H9 (cell line): ENCODE measurements at regions not wholly inside any gene's neighbourhood (a gene's known extent, or its start where the extent isn't known, plus 50 kb on each side); places are given as distances from the start of the nearest gene placed in this dataset.

Experiments used
- DNase-seq: peaks from one replicate; pipeline ENCODE4 v3.0.0-alpha.2; 2017
- H2AFZ ChIP-seq: one replicate; pipeline ENCODE4 v1.6.1; 2013; ENCODE audit warnings: mild to moderate bottlenecking, low read length, control low read depth, moderate library complexity
- H2AK5ac ChIP-seq: 2 replicates; pipeline ENCODE4 v1.6.1; 2013; ENCODE audit warnings: low read length, control low read depth, mixed read lengths; ENCODE audit not compliant: insufficient read length
- H2BK120ac ChIP-seq: one replicate; pipeline ENCODE4 v1.6.1; 2013; ENCODE audit warnings: low read depth, mild to moderate bottlenecking, low read length, control low read depth, inconsistent platforms; ENCODE audit not compliant: poor library complexity, severe bottlenecking
- H2BK12ac ChIP-seq: 2 replicates; pipeline ENCODE4 v1.6.1; 2013; ENCODE audit warnings: low read length, control low read depth, mixed read lengths, low read depth; ENCODE audit not compliant: insufficient read length
- H2BK15ac ChIP-seq: 2 replicates; pipeline ENCODE4 v1.6.1; 2013; ENCODE audit warnings: low read depth, low read length, control low read depth
- H2BK20ac ChIP-seq: one replicate; pipeline ENCODE4 v1.6.1; 2013; ENCODE audit warnings: low read depth, mild to moderate bottlenecking, low read length, control low read depth, inconsistent platforms; ENCODE audit not compliant: poor library complexity, severe bottlenecking
- H2BK5ac ChIP-seq: 2 replicates; pipeline ENCODE4 v1.6.1; 2013; ENCODE audit warnings: low read length, control low read depth, mixed read lengths; ENCODE audit not compliant: insufficient read length
- H3K14ac ChIP-seq: 2 replicates; pipeline ENCODE4 v1.6.1; 2013; ENCODE audit warnings: low read length, control low read depth; ENCODE audit not compliant: insufficient read depth
- H3K18ac ChIP-seq: 2 replicates; pipeline ENCODE4 v1.6.1; 2013; ENCODE audit warnings: low read depth, mild to moderate bottlenecking, mixed read lengths, low read length, control low read depth; ENCODE audit not compliant: insufficient read length
- H3K23ac ChIP-seq: 2 replicates; pipeline ENCODE4 v1.6.1; 2013; ENCODE audit warnings: low read length, control low read depth, mixed read lengths, low read depth; ENCODE audit not compliant: insufficient read length
- H3K23me2 ChIP-seq: 2 replicates; pipeline ENCODE4 v1.6.1; 2013; ENCODE audit warnings: low read depth, mild to moderate bottlenecking, mixed read lengths, low read length, control low read depth; ENCODE audit not compliant: insufficient read length, poor library complexity, severe bottlenecking
- H3K27ac ChIP-seq: 2 replicates; pipeline ENCODE4 v1.5.1; 2013; ENCODE audit warnings: low read length, control low read depth, mixed read lengths, low read depth; ENCODE audit not compliant: insufficient read length
- H3K27me3 ChIP-seq: 2 replicates; pipeline ENCODE4 v1.6.1; 2013; ENCODE audit warnings: low read length, control low read depth, inconsistent platforms; ENCODE audit not compliant: insufficient read depth
- H3K4ac ChIP-seq: 2 replicates; pipeline ENCODE4 v1.6.1; 2013; ENCODE audit warnings: low read depth, mild to moderate bottlenecking, control low read depth, inconsistent platforms, low read length, moderate library complexity
- H3K4me1 ChIP-seq: 2 replicates; pipeline ENCODE4 v1.6.1; 2013; ENCODE audit warnings: low read length, control low read depth, inconsistent platforms; ENCODE audit not compliant: insufficient read depth
- H3K4me2 ChIP-seq: 2 replicates; pipeline ENCODE4 v1.6.1; 2013; ENCODE audit warnings: low read length, control low read depth, mixed read lengths; ENCODE audit not compliant: insufficient read length, insufficient read depth
- H3K56ac ChIP-seq: 2 replicates; pipeline ENCODE4 v1.6.1; 2013; ENCODE audit warnings: low read depth, mild to moderate bottlenecking, mixed read lengths, low read length, control low read depth; ENCODE audit not compliant: insufficient read length
- H3K79me1 ChIP-seq: 2 replicates; pipeline ENCODE4 v1.6.1; 2013; ENCODE audit warnings: low read depth, mild to moderate bottlenecking, moderate library complexity, low read length, control low read depth, inconsistent platforms; ENCODE audit not compliant: insufficient read depth, poor library complexity, severe bottlenecking
- H3K79me2 ChIP-seq: 2 replicates; pipeline ENCODE4 v1.6.1; 2013; ENCODE audit warnings: low read length, control low read depth, inconsistent platforms; ENCODE audit not compliant: insufficient read depth
- H3K9ac ChIP-seq: 2 replicates; pipeline ENCODE4 v1.6.1; 2013; ENCODE audit warnings: low read length, control low read depth, mixed read lengths; ENCODE audit not compliant: insufficient read length; ENCODE audit errors: extremely low read depth
- H3K9me3 ChIP-seq: one replicate; pipeline ENCODE4 v1.6.1; 2013; ENCODE audit warnings: low read depth, low read length, inconsistent platforms; ENCODE audit not compliant: control insufficient read depth
- H3T11ph ChIP-seq: one replicate; pipeline ENCODE4 v1.6.1; 2013; ENCODE audit warnings: mild to moderate bottlenecking, low read length, control low read depth, inconsistent platforms
- H4K20me1 ChIP-seq: one replicate; pipeline ENCODE4 v1.6.1; 2013; ENCODE audit not compliant: control insufficient read depth, insufficient read length, insufficient read depth
- H4K5ac ChIP-seq: 2 replicates; pipeline ENCODE4 v1.6.1; 2013; ENCODE audit warnings: low read depth, mild to moderate bottlenecking, mixed read lengths, low read length, control low read depth; ENCODE audit not compliant: insufficient read length
- H4K8ac ChIP-seq: replicated peaks from 2 replicates; pipeline ENCODE4 v1.6.1; 2013; ENCODE audit warnings: low read length, control low read depth, mixed read lengths, low read depth; ENCODE audit not compliant: insufficient read length
- H4K91ac ChIP-seq: 2 replicates; pipeline ENCODE4 v1.6.1; 2013; ENCODE audit warnings: low read depth, mild to moderate bottlenecking, moderate library complexity, mixed read lengths, low read length, control low read depth; ENCODE audit not compliant: insufficient read length
- H3K27ac Mint-ChIP-seq, 3 experiments: 2 replicates in 2 of 3; 3 replicates in 1 of 3; pipeline ENCODE4 v1.8.0; 2020 to 2021; ENCODE audit warnings: mixed read lengths in 3 of 3, mild to moderate bottlenecking in 1 of 3, moderate library complexity in 1 of 3
- H3K27me3 Mint-ChIP-seq: 2 replicates; pipeline ENCODE4 v1.8.0; 2021; ENCODE audit warnings: low read depth, mild to moderate bottlenecking, moderate library complexity, mixed read lengths
- H3K36me3 Mint-ChIP-seq, 3 experiments: 2 replicates in 2 of 3; 3 replicates in 1 of 3; pipeline ENCODE4 v1.8.0; 2020 to 2021; ENCODE audit warnings: low read depth in 3 of 3, mixed read lengths in 3 of 3; ENCODE audit not compliant: insufficient read depth in 1 of 3
- H3K4me1 Mint-ChIP-seq, 2 experiments: 2 replicates each; pipeline ENCODE4 v1.8.0; 2020; ENCODE audit warnings: mixed read lengths in 2 of 2
- H3K4me3 Mint-ChIP-seq, 2 experiments: 2 replicates in 1 of 2; 3 replicates in 1 of 2; pipeline ENCODE4 v1.8.0; 2020 to 2021; ENCODE audit warnings: mild to moderate bottlenecking in 2 of 2, mixed read lengths in 2 of 2, moderate library complexity in 1 of 2
- H3K9me3 Mint-ChIP-seq, 2 experiments: 2 replicates in 1 of 2; 3 replicates in 1 of 2; pipeline ENCODE4 v1.8.0; 2020; ENCODE audit warnings: mild to moderate bottlenecking in 2 of 2, mixed read lengths in 2 of 2, moderate library complexity in 1 of 2
- CTCF ChIP-seq: fragments of 200-600 bp; sonication (generic); conservative IDR thresholded peaks from 3 replicates; pipeline ENCODE4 v1.8.0; 2021; ENCODE audit warnings: antibody characterized with exemption, mild to moderate bottlenecking
- WGBS: extraction: QIAGEN DNeasy Blood & Tissue Kit; methylation state at CpG from one replicate; pipeline ENCODE4 v1.1.7; 2013; ENCODE audit warnings: missing lambda C conversion rate, low lambda C conversion rate, mixed read lengths; ENCODE audit not compliant: insufficient read length; ENCODE audit errors: extremely low coverage; 5-methylcytosine and 5-hydroxymethylcytosine counted together

GRCh38 chr5:53376853-53377252 is 103.6 kb upstream of the FST start:
- H3K79me1 ChIP-seq = no peaks in the 10 kb centered on the region
- no peak overlapping the region for H2AK5ac ChIP-seq
- no peak overlapping the region for H4K8ac ChIP-seq
- no peak for DNase-seq
- H3K27ac ChIP-seq = no peak overlapping the region
- no peaks in the 10 kb centered on the region for H3K27me3 Mint-ChIP-seq
- peaks cover 0 to 2% (median 0%) of the 10 kb centered on the region in 3 experiments; a peak in 2 of 7 replicates for H3K36me3 Mint-ChIP-seq
- H2BK12ac ChIP-seq = no peak overlapping the region
- H3K56ac ChIP-seq = no peak overlapping the region
- no peak overlapping the region for H2BK120ac ChIP-seq
- H3K79me2 ChIP-seq = no peaks in the 10 kb centered on the region
- no peak overlapping the region for H2BK20ac ChIP-seq
- H3K27ac Mint-ChIP-seq = no peak overlapping the region
- H2BK5ac ChIP-seq = no peak overlapping the region
- no peak overlapping the region for H2AFZ ChIP-seq
- WGBS = no CpG with 5 or more reads among the region's 2 CpGs
- no peak for TF ChIP-seq CTCF
- no peaks in the 10 kb centered on the region for H4K20me1 ChIP-seq
- no peak overlapping the region for H3K4ac ChIP-seq
- no peak overlapping the region for H3K9ac ChIP-seq
- H4K91ac ChIP-seq = no peak overlapping the region
- H3K14ac ChIP-seq = no peak overlapping the region
- H3K23ac ChIP-seq = no peak overlapping the region
- H3K4me2 ChIP-seq = no peak overlapping the region
- no peak overlapping the region for H3K4me3 Mint-ChIP-seq
- no peak overlapping the region for H3K18ac ChIP-seq
- no peaks in the 10 kb centered on the region for H3K4me1 ChIP-seq
- no peak overlapping the region for H4K5ac ChIP-seq
- no peaks in the 10 kb centered on the region for H3K9me3 ChIP-seq
- H3K23me2 ChIP-seq = no peaks in the 10 kb centered on the region
- peaks cover 15% of the 10 kb centered on the region in 2 experiments for H3K4me1 Mint-ChIP-seq
- peaks cover 3 to 5% of the 10 kb centered on the region in 2 experiments; a peak in 3 of 5 replicates for H3K9me3 Mint-ChIP-seq
- H3K27me3 ChIP-seq = no peaks in the 10 kb centered on the region
- no peak overlapping the region for H2BK15ac ChIP-seq
- H3T11ph ChIP-seq = no peak overlapping the region
